GM23338 (cell line): ENCODE measurements at regions not wholly inside any gene's neighbourhood (a gene's known extent, or its start where the extent isn't known, plus 50 kb on each side); places are given as distances from the start of the nearest gene placed in this dataset.

Experiments
- ATAC-seq: fragments of 200-7000 bp; cut with Tn5 transposase; 3 replicates; pipeline ENCODE4 v1.9.1; 2020
- DNase-seq: peaks from one replicate; pipeline ENCODE4 v3.0.0-alpha.2; 2015; ENCODE audit warnings: low spot score
- H2AFZ ChIP-seq: fragments of 200-600 bp; sonication (generic); 2 replicates; pipeline ENCODE4 v1.8.0; 2016; ENCODE audit warnings: antibody characterized with exemption, mild to moderate bottlenecking, moderate library complexity
- H3F3A ChIP-seq: fragments of 200-600 bp; sonication (generic); replicated peaks from 2 replicates; pipeline ENCODE4 v1.8.0; 2017; ENCODE audit warnings: antibody characterized with exemption, mixed run types, low read depth
- H3K27ac ChIP-seq: fragments of 200-600 bp; sonication (generic); 2 replicates; pipeline ENCODE4 v1.6.1; 2016; ENCODE audit warnings: low read depth
- H3K27me3 ChIP-seq: fragments of 200-600 bp; sonication (generic); 2 replicates; pipeline ENCODE4 v1.8.0; 2016; ENCODE audit warnings: mild to moderate bottlenecking, mixed run types, moderate library complexity; ENCODE audit not compliant: insufficient read depth
- H3K36me3 ChIP-seq: fragments of 200-600 bp; sonication (generic); 2 replicates; pipeline ENCODE4 v1.8.0; 2016; ENCODE audit warnings: mild to moderate bottlenecking; ENCODE audit not compliant: insufficient read depth
- H3K4me1 ChIP-seq: fragments of 200-600 bp; sonication (generic); 2 replicates; pipeline ENCODE4 v1.8.0; 2016; ENCODE audit warnings: mild to moderate bottlenecking, moderate library complexity; ENCODE audit not compliant: insufficient read depth
- H3K4me2 ChIP-seq: fragments of 200-600 bp; sonication (generic); 2 replicates; pipeline ENCODE4 v1.7.1; 2017; ENCODE audit warnings: mixed run types
- H3K4me3 ChIP-seq: fragments of 200-600 bp; sonication (generic); 2 replicates; pipeline ENCODE4 v1.6.1; 2016; ENCODE audit warnings: mixed run types
- H3K79me2 ChIP-seq: fragments of 200-600 bp; sonication (generic); replicated peaks from 2 replicates; pipeline ENCODE4 v1.8.0; 2017; ENCODE audit warnings: mild to moderate bottlenecking; ENCODE audit not compliant: insufficient read depth
- H3K9me2 ChIP-seq: fragments of 200-600 bp; sonication (generic); 2 replicates; pipeline ENCODE4 v1.8.0; 2017; ENCODE audit not compliant: insufficient read depth
- H4K20me1 ChIP-seq: fragments of 200-600 bp; sonication (generic); replicated peaks from 2 replicates; pipeline ENCODE4 v1.8.0; 2017; ENCODE audit warnings: mild to moderate bottlenecking; ENCODE audit not compliant: insufficient read depth
- H3K27ac Mint-ChIP-seq: 2 replicates; pipeline ENCODE4 v1.8.0; 2020; ENCODE audit warnings: inconsistent platforms, mild to moderate bottlenecking, moderate library complexity, mixed read lengths
- H3K27me3 Mint-ChIP-seq: 3 replicates; pipeline ENCODE4 v1.8.0; 2022; ENCODE audit warnings: low read depth, mild to moderate bottlenecking, moderate library complexity, mixed read lengths, inconsistent platforms; ENCODE audit not compliant: insufficient read depth, poor library complexity
- H3K36me3 Mint-ChIP-seq: 3 replicates; pipeline ENCODE4 v1.8.0; 2021; ENCODE audit warnings: low read depth, mild to moderate bottlenecking, inconsistent platforms, moderate library complexity, mixed read lengths
- H3K4me1 Mint-ChIP-seq: 3 replicates; pipeline ENCODE4 v1.8.0; 2020; ENCODE audit warnings: mild to moderate bottlenecking, inconsistent platforms, mixed read lengths
- H3K4me3 Mint-ChIP-seq: 3 replicates; pipeline ENCODE4 v1.8.0; 2021; ENCODE audit warnings: moderate library complexity, mild to moderate bottlenecking, inconsistent platforms, mixed read lengths
- H3K9me3 Mint-ChIP-seq: 3 replicates; pipeline ENCODE4 v1.8.0; 2020; ENCODE audit warnings: moderate library complexity, mild to moderate bottlenecking, inconsistent platforms, mixed read lengths
- CREB1 ChIP-seq: fragments of 250-450 bp; sonication (Bioruptor Pico); IDR thresholded peaks from 2 replicates; pipeline ENCODE4 v1.5.0; 2020; ENCODE audit warnings: low read depth, mild to moderate bottlenecking, moderate library complexity
- NANOG ChIP-seq: IDR thresholded peaks from 2 replicates; pipeline ENCODE4 v1.6.1; 2016; ENCODE audit warnings: antibody characterized with exemption, borderline replicate concordance
- POLR2AphosphoS5 ChIP-seq: IDR thresholded peaks from 2 replicates; pipeline ENCODE4 v1.6.1; 2016; ENCODE audit warnings: antibody characterized with exemption, low read depth
- ZNF114 ChIP-seq: fragments of 250-450 bp; sonication (Bioruptor Pico); IDR thresholded peaks from 2 replicates; pipeline ENCODE4 v1.5.0; 2020; ENCODE audit warnings: mild to moderate bottlenecking, moderate library complexity
- ZNF331 ChIP-seq: fragments of 250-450 bp; sonication (Bioruptor Pico); IDR thresholded peaks from 2 replicates; pipeline ENCODE4 v1.5.0; 2020; ENCODE audit warnings: low read depth, mild to moderate bottlenecking, moderate library complexity
- TF ChIP-seq, protein P1 (sequence below): fragments of 250-450 bp; sonication (Bioruptor Pico); IDR thresholded peaks from 2 replicates; pipeline ENCODE4 v1.5.0; 2020; ENCODE audit warnings: mild to moderate bottlenecking, moderate library complexity
- TF ChIP-seq, protein P2 (sequence below): IDR thresholded peaks from one replicate; pipeline ENCODE4 v1.6.1; 2018; ENCODE audit warnings: antibody characterized with exemption; ENCODE audit not compliant: unreplicated experiment

- no peak overlapping the region for H3K4me3 Mint-ChIP-seq
Measured at GRCh38 chr20:51960047-51960675, 157.8 kb upstream of the SALL4 start.

DNA sequence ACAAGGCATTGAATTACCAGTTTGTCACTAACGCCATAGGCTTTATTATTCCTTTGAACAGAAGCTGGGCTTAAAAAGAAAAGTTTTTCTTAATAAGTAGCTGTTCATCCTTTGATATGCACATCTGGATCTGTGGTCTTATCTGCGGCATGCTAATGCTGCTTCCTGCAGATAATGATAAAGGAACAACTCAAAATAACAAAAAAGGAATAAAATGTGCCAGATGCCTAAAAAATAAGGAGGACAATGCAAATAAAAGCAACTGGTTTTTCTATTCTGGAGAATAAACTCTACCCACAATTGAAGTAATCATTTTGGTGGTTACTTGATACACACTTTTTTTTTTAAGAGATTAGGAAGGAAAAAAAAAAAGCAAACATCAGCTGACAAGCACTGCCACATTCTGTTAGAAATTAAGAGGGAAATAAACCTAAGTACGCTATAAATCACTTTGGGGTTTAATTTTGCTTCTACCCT is 156.8 kb upstream of the SALL4 start:
- Histone ChIP-seq H3K36me3 (no peaks in the 10 kb centered on the region), H2AFZ (no peak overlapping the region), H3K4me2 (peak overlapping the region; percentile 63), H3K27me3 (no peaks in the 10 kb centered on the region), H3K79me2 (no peaks in the 10 kb centered on the region), H3K4me1 (peaks cover 48% of the 10 kb centered on the region), H3K9me2 (no peaks in the 10 kb centered on the region), H4K20me1 (no peaks in the 10 kb centered on the region), H3F3A (0 out of 2 replicates have a peak, but pooled peaks cover 5% of the 10 kb centered on the region), H3K4me3 (peak overlapping the region; percentile 29), H3K27ac (peak overlapping the region; percentile 26)
- H3K9me3 Mint-ChIP-seq = no peaks in the 10 kb centered on the region
- H3K4me1 Mint-ChIP-seq = peaks cover 52% of the 10 kb centered on the region
- DNase-seq = no peak
- peak overlapping the region; percentile 71; the same call in 1 of the 2 replicates for H3K27ac Mint-ChIP-seq
- H3K36me3 Mint-ChIP-seq = no peaks in the 10 kb centered on the region
- TF ChIP-seq, protein P1, sequence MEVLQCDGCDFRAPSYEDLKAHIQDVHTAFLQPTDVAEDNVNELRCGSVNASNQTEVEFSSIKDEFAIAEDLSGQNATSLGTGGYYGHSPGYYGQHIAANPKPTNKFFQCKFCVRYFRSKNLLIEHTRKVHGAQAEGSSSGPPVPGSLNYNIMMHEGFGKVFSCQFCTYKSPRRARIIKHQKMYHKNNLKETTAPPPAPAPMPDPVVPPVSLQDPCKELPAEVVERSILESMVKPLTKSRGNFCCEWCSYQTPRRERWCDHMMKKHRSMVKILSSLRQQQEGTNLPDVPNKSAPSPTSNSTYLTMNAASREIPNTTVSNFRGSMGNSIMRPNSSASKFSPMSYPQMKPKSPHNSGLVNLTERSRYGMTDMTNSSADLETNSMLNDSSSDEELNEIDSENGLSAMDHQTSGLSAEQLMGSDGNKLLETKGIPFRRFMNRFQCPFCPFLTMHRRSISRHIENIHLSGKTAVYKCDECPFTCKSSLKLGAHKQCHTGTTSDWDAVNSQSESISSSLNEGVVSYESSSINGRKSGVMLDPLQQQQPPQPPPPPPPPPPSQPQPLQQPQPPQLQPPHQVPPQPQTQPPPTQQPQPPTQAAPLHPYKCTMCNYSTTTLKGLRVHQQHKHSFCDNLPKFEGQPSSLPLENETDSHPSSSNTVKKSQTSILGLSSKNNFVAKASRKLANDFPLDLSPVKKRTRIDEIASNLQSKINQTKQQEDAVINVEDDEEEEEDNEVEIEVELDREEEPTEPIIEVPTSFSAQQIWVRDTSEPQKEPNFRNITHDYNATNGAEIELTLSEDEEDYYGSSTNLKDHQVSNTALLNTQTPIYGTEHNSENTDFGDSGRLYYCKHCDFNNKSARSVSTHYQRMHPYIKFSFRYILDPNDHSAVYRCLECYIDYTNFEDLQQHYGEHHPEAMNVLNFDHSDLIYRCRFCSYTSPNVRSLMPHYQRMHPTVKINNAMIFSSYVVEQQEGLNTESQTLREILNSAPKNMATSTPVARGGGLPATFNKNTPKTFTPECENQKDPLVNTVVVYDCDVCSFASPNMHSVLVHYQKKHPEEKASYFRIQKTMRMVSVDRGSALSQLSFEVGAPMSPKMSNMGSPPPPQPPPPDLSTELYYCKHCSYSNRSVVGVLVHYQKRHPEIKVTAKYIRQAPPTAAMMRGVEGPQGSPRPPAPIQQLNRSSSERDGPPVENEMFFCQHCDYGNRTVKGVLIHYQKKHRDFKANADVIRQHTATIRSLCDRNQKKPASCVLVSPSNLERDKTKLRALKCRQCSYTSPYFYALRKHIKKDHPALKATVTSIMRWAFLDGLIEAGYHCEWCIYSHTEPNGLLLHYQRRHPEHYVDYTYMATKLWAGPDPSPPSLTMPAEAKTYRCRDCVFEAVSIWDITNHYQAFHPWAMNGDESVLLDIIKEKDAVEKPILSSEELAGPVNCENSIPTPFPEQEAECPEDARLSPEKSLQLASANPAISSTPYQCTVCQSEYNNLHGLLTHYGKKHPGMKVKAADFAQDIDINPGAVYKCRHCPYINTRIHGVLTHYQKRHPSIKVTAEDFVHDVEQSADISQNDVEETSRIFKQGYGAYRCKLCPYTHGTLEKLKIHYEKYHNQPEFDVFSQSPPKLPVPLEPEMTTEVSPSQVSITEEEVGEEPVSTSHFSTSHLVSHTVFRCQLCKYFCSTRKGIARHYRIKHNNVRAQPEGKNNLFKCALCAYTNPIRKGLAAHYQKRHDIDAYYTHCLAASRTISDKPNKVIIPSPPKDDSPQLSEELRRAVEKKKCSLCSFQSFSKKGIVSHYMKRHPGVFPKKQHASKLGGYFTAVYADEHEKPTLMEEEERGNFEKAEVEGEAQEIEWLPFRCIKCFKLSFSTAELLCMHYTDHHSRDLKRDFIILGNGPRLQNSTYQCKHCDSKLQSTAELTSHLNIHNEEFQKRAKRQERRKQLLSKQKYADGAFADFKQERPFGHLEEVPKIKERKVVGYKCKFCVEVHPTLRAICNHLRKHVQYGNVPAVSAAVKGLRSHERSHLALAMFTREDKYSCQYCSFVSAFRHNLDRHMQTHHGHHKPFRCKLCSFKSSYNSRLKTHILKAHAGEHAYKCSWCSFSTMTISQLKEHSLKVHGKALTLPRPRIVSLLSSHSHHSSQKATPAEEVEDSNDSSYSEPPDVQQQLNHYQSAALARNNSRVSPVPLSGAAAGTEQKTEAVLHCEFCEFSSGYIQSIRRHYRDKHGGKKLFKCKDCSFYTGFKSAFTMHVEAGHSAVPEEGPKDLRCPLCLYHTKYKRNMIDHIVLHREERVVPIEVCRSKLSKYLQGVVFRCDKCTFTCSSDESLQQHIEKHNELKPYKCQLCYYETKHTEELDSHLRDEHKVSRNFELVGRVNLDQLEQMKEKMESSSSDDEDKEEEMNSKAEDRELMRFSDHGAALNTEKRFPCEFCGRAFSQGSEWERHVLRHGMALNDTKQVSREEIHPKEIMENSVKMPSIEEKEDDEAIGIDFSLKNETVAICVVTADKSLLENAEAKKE (CRISPR knock-in tag) = no peak
- peak; percentile 56; the same call in 1 of the 2 replicates for TF ChIP-seq NANOG
- H3K4me3 Mint-ChIP-seq = peak overlapping the region; percentile 35
- no peak for ATAC-seq
- H3K27me3 Mint-ChIP-seq = peaks cover 2% of the 10 kb centered on the region

More at GRCh38 chr20:51960047-51960675, 157.8 kb upstream of the SALL4 start:
- Mint-ChIP-seq H3K4me1 (peaks cover 52% of the 10 kb centered on the region), H3K9me3 (no peaks in the 10 kb centered on the region), H3K27ac (peak overlapping the region; percentile 72), H3K36me3 (no peaks in the 10 kb centered on the region), H3K27me3 (peaks cover 2% of the 10 kb centered on the region)
- Histone ChIP-seq H3K27ac (no peak overlapping the region; the same call in 1 of the 2 replicates), H3F3A (0 out of 2 replicates have a peak, but pooled peaks cover 5% of the 10 kb centered on the region), H3K4me2 (0 out of 2 replicates have a peak overlapping the region, but pooled peaks have one; percentile 63), H3K36me3 (no peaks in the 10 kb centered on the region), H3K27me3 (no peaks in the 10 kb centered on the region), H2AFZ (no peak overlapping the region; the same call in 1 of the 2 replicates), H3K9me2 (no peaks in the 10 kb centered on the region), H3K79me2 (no peaks in the 10 kb centered on the region), H3K4me3 (no peak overlapping the region), H3K4me1 (peaks cover 48% of the 10 kb centered on the region), H4K20me1 (no peaks in the 10 kb centered on the region)
- TF ChIP-seq CREB1 (CRISPR knock-in tag) = no peak
- TF ChIP-seq ZNF114 (CRISPR knock-in tag) = no peak
- TF ChIP-seq NANOG = no peak
- TF ChIP-seq, protein P2, sequence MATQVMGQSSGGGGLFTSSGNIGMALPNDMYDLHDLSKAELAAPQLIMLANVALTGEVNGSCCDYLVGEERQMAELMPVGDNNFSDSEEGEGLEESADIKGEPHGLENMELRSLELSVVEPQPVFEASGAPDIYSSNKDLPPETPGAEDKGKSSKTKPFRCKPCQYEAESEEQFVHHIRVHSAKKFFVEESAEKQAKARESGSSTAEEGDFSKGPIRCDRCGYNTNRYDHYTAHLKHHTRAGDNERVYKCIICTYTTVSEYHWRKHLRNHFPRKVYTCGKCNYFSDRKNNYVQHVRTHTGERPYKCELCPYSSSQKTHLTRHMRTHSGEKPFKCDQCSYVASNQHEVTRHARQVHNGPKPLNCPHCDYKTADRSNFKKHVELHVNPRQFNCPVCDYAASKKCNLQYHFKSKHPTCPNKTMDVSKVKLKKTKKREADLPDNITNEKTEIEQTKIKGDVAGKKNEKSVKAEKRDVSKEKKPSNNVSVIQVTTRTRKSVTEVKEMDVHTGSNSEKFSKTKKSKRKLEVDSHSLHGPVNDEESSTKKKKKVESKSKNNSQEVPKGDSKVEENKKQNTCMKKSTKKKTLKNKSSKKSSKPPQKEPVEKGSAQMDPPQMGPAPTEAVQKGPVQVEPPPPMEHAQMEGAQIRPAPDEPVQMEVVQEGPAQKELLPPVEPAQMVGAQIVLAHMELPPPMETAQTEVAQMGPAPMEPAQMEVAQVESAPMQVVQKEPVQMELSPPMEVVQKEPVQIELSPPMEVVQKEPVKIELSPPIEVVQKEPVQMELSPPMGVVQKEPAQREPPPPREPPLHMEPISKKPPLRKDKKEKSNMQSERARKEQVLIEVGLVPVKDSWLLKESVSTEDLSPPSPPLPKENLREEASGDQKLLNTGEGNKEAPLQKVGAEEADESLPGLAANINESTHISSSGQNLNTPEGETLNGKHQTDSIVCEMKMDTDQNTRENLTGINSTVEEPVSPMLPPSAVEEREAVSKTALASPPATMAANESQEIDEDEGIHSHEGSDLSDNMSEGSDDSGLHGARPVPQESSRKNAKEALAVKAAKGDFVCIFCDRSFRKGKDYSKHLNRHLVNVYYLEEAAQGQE = no peak
- no peak for TF ChIP-seq ZNF331 (CRISPR knock-in tag)
- TF ChIP-seq POLR2AphosphoS5 = no peak
- ATAC-seq = no peak
- no peak for DNase-seq
